Spleen (tissue), 11 donors: ENCODE measurements at regions not wholly inside any gene's neighbourhood (a gene's known extent, or its start where the extent isn't known, plus 50 kb on each side); places are given as distances from the start of the nearest gene placed in this dataset.

Experiments used
- DNase-seq: peaks from one replicate; pipeline ENCODE4 v3.0.0-alpha.2; 2020
- H3K27ac ChIP-seq, 8 donors: fragments of 200-600 bp; sonication (generic) in 7 of 8; 1 replicate in 4 of 8; 2 replicates in 4 of 8; pipeline versions ENCODE4 v1.5.0 to v1.8.0; 2016 to 2021; ENCODE audit warnings: inconsistent platforms in 4 of 8, mild to moderate bottlenecking in 4 of 8, moderate library complexity in 1 of 8
- H3K27me3 ChIP-seq, 7 donors: fragments of 200-600 bp; sonication (generic) in 6 of 7; replicated peaks in 1 of 7; 1 replicate in 4 of 7; 2 replicates in 3 of 7; pipeline versions ENCODE4 v1.5.0 to v1.8.0; 2016 to 2021; ENCODE audit warnings: inconsistent platforms in 3 of 7, mild to moderate bottlenecking in 1 of 7
- H3K36me3 ChIP-seq, 6 donors: fragments of 200-600 bp; sonication (generic) in 5 of 6; 1 replicate in 4 of 6; 2 replicates in 2 of 6; pipeline versions ENCODE4 v1.5.0 to v1.8.0; 2016 to 2021; ENCODE audit warnings: inconsistent platforms in 2 of 6
- H3K4me1 ChIP-seq, 6 donors: fragments of 200-600 bp; sonication (generic) in 5 of 6; 1 replicate in 3 of 6; 2 replicates in 3 of 6; pipeline versions ENCODE4 v1.5.0 to v1.8.0; 2016 to 2021; ENCODE audit warnings: inconsistent platforms in 3 of 6
- H3K4me3 ChIP-seq, 8 donors: fragments of 200-600 bp; sonication (generic) in 7 of 8; 1 replicate in 4 of 8; 2 replicates in 4 of 8; pipeline versions ENCODE4 v1.5.0 to v1.8.0; 2016 to 2021; ENCODE audit warnings: inconsistent platforms in 4 of 8, mild to moderate bottlenecking in 4 of 8, moderate library complexity in 2 of 8
- H3K9me3 ChIP-seq, 8 donors: fragments of 200-600 bp; sonication (generic) in 7 of 8; 1 replicate in 4 of 8; 2 replicates in 4 of 8; pipeline versions ENCODE4 v1.5.0 to v1.8.0; 2016 to 2021; ENCODE audit warnings: inconsistent platforms in 4 of 8
- POLR2A ChIP-seq, 3 donors: fragments of 450-650 bp; IDR thresholded peaks; one replicate each; pipeline ENCODE4 v1.5.1; 2017; ENCODE audit warnings: antibody characterized with exemption in 3 of 3, mild to moderate bottlenecking in 1 of 3
- POLR2AphosphoS5 ChIP-seq, 3 donors: sonication (generic); formaldehyde crosslinking; IDR thresholded peaks; one replicate each; pipeline ENCODE4 v1.5.1; 2017; ENCODE audit warnings: antibody characterized with exemption in 3 of 3
- WGBS, 5 donors: extraction: QIAGEN DNeasy Blood & Tissue Kit in 3 of 5; methylation state at CpG; one replicate each; pipeline versions ENCODE4 v1.1.5 to v1.1.7; 2013 to 2018; 5-methylcytosine and 5-hydroxymethylcytosine counted together
- intact Hi-C: fragments of 100-400 bp; cut with DNase I; formaldehyde crosslinking; loops from one replicate; pipeline ENCODE4 v1.15.0; 2023; ENCODE audit warnings: low total_unique reads
- TF ChIP-seq, protein P1 (sequence below), 11 experiments: fragments of 200-600 bp in 7 of 11; fragments of 450-650 bp in 4 of 11; sonication (generic) in 4 of 11; IDR thresholded peaks in 8 of 11; conservative IDR thresholded peaks in 3 of 11; 1 replicate in 7 of 11; 2 replicates in 4 of 11; pipeline versions ENCODE4 v1.4.0 to v1.8.0; 2016 to 2021; ENCODE audit warnings: antibody characterized with exemption in 11 of 11, inconsistent platforms in 4 of 11, mild to moderate bottlenecking in 1 of 11
- donor health status: healthy with polysubstance abuse.
- donor health status: DM: no; HTN: no; CAD: no; lungs with moderate emphysema.
- donor health status: DM: no; HTN: no; CAD: no.
- donor health status: Bipolar disorder and iron deficiency.
- donor health status: healthy.
- donor health status: DM: no; HTN: no; CAD: no.
- donor health status: DM: yes; HTN: yes; CAD: no.

DNA sequence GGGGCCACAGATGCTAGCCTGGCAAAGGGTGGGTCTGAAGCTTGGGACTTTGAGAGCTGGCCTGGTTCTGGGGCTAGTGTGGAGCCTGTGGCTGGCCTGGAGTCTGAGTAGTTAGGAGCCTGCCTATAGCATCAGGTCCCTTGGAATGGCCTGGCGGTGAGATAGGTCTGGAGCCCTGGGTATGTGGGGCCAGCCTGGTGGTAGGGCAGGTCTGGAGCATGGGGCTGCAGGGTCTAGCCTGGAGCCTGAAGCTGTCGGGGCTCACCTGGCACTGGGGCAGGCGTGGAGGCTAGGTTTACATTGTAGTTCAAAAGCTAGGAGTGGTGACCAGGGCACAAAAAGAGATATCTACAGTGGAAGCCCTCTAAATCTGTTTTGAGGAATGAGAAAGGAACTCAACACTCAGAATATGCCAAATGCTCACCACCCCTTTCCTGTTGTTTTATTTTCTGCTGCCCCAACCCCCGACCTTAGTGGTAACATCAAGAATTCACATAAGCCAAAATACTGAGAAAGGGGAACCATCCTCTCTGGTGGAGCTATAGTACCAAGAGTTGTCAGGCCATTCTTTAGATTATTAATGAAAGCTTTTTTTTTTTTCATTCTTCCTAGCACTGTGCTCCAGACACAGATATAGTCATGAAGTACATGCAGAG is 100.3 kb downstream of the TANC2 start:
- intact Hi-C loops = no loop called here
- TF ChIP-seq, protein P1, sequence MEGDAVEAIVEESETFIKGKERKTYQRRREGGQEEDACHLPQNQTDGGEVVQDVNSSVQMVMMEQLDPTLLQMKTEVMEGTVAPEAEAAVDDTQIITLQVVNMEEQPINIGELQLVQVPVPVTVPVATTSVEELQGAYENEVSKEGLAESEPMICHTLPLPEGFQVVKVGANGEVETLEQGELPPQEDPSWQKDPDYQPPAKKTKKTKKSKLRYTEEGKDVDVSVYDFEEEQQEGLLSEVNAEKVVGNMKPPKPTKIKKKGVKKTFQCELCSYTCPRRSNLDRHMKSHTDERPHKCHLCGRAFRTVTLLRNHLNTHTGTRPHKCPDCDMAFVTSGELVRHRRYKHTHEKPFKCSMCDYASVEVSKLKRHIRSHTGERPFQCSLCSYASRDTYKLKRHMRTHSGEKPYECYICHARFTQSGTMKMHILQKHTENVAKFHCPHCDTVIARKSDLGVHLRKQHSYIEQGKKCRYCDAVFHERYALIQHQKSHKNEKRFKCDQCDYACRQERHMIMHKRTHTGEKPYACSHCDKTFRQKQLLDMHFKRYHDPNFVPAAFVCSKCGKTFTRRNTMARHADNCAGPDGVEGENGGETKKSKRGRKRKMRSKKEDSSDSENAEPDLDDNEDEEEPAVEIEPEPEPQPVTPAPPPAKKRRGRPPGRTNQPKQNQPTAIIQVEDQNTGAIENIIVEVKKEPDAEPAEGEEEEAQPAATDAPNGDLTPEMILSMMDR (IDR thresholded peaks at IDR 0.05 in 8 of 11, conservative IDR thresholded peaks at IDR 0.05 in 3 of 11) = no peak
- TF ChIP-seq POLR2AphosphoS5 (IDR thresholded peaks at IDR 0.05) (no peak), POLR2A (IDR thresholded peaks at IDR 0.05) (no peak)
- Histone ChIP-seq H3K9me3 (no peaks in the 10 kb centered on the region), H3K36me3 (no peaks in the 10 kb centered on the region), H3K4me1 (no peaks in the 10 kb centered on the region), H3K27me3 (no peaks in the 10 kb centered on the region), H3K4me3 (no peak overlapping the region), H3K27ac (no peak overlapping the region)
- DNase-seq = no peak
- 71 to 79% (median 74%) methylated on average over 4 of the region's 4 CpGs for WGBS, 5 donors

DNA sequence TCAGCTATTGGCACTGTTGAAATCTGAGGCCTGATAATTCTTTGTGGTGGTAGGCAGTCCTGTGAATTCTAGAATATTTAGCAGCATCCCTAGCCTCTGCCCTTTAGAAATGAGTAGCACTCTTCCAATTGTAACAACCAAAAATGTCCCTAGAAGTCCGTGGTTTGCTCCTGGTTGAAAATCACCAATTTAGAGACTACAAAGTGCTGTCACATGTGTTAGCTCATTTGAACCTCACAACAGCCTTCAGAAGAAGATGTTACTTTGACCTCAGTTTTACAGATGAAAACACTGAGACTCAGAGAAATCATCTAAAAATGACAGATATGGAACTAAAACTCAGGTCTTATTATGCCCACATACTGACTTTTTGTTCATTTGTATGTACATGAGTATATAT is 103.2 kb downstream of the TANC2 start:
- Histone ChIP-seq H3K4me3 (no peak overlapping the region), H3K27me3 (no peaks in the 10 kb centered on the region), H3K36me3 (no peaks in the 10 kb centered on the region), H3K27ac (no peak overlapping the region), H3K4me1 (no peaks in the 10 kb centered on the region), H3K9me3 (no peaks in the 10 kb centered on the region)
- intact Hi-C loops = no loop called here
- TF ChIP-seq POLR2AphosphoS5 (IDR thresholded peaks at IDR 0.05) = no peak
- TF ChIP-seq, protein P1 (IDR thresholded peaks at IDR 0.05 in 8 of 11, conservative IDR thresholded peaks at IDR 0.05 in 3 of 11) = no peak
- DNase-seq = no peak
- 63 to 97% (median 79%) methylated on average over 1 of the region's 1 CpG for WGBS, 5 donors

DNA sequence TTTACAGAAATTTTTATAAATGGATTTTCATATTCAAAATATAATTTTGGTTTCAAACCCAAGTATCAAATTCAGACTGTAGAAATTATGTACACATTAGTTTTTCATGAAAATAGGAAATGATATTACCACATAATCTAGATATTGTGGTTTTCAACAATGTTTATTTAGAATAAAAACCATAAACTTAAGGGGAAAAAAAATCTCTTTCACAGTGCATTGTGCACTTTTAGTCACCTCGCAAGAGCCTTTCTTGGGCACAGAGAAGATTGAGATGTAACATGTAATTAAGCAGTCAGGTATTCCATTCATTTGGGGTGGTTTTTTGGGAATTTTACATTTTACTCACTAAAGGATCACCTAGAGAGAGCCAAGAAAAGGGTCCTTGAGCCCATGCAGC is 104.0 kb downstream of the TANC2 start:
- Histone ChIP-seq H3K27ac (no peak overlapping the region), H3K9me3 (no peaks in the 10 kb centered on the region), H3K36me3 (no peaks in the 10 kb centered on the region), H3K4me3 (no peak overlapping the region), H3K4me1 (no peaks in the 10 kb centered on the region), H3K27me3 (no peaks in the 10 kb centered on the region)
- 69 to 98% (median 87%) methylated on average over 1 of the region's 1 CpG for WGBS, 5 donors
- no peak for DNase-seq
- TF ChIP-seq POLR2A (IDR thresholded peaks at IDR 0.05) (no peak), POLR2AphosphoS5 (IDR thresholded peaks at IDR 0.05) (no peak)
- TF ChIP-seq, protein P1 (IDR thresholded peaks at IDR 0.05 in 8 of 11, conservative IDR thresholded peaks at IDR 0.05 in 3 of 11) = no peak
- intact Hi-C loops = no loop called here

DNA sequence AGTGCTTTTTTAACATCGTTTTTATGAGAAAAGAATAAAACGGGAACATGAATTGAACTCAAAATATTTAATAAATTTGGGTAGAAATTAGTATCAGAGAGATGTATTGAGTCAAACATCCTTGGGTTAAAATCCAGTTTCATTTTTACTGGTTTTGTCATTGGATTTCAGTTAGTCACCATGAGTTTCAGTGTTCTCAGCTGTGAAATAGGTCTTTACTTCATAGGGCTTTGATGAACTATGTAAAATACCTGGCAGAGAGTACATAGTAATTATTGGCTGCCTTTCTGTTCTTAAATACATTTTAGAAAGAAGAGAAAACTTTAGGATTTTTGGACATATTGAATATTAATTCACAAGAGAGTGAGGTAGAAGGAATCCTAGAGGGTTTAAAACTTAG is 105.8 kb downstream of the TANC2 start:
- Histone ChIP-seq H3K9me3 (no peaks in the 10 kb centered on the region), H3K27ac (no peak overlapping the region), H3K4me3 (no peak overlapping the region), H3K36me3 (no peaks in the 10 kb centered on the region), H3K27me3 (no peaks in the 10 kb centered on the region), H3K4me1 (peaks cover 0 to 7% (median 0%) of the 10 kb centered on the region in 6 donors)
- DNase-seq = no peak
- 84 to 94% (median 88%) methylated on average over 2 of the region's 2 CpGs for WGBS, 5 donors
- TF ChIP-seq, protein P1 (IDR thresholded peaks at IDR 0.05 in 8 of 11, conservative IDR thresholded peaks at IDR 0.05 in 3 of 11) = no peak
- TF ChIP-seq POLR2A (IDR thresholded peaks at IDR 0.05) (no peak), POLR2AphosphoS5 (IDR thresholded peaks at IDR 0.05) (no peak)
- intact Hi-C loops = no loop called here
